ENCODE measurements at regions not wholly inside any gene's neighbourhood (a gene's known extent, or its start where the extent isn't known, plus 50 kb on each side); places are given as distances from the start of the nearest gene placed in this dataset.

- no peak for DNase-seq
Measured at GRCh38 chr9:11338130-11338529, 725.3 kb upstream of the PTPRD start.

- no peak for DNase-seq
Measured at GRCh38 chr9:11340654-11341053, 727.9 kb upstream of the PTPRD start.

- DNase-seq: no peak
Measured at GRCh38 chr9:11347437-11347836, 734.6 kb upstream of the PTPRD start.

GRCh38 chr9:11348366-11348765, 735.6 kb upstream of the PTPRD start:
- DNase-seq: no peak

GRCh38 chr9:11349187-11349586, 736.4 kb upstream of the PTPRD start:
- no peak for DNase-seq

GRCh38 chr9:11352612-11353011, 739.8 kb upstream of the PTPRD start:
- no peak for DNase-seq

GRCh38 chr9:11356067-11356466, 743.3 kb upstream of the PTPRD start:
- no peak for DNase-seq

GRCh38 chr9:11366585-11367129, 753.9 kb upstream of the PTPRD start:
- DNase-seq: no peak

GRCh38 chr9:11374926-11375325, 762.1 kb upstream of the PTPRD start:
- no peak for DNase-seq

- DNase-seq: no peak
Measured at GRCh38 chr9:11402621-11403020, 789.8 kb upstream of the PTPRD start.

GRCh38 chr9:11414241-11414640, 801.4 kb upstream of the PTPRD start:
- no peak for DNase-seq

- no peak for DNase-seq
Measured at GRCh38 chr9:11417782-11418181, 805.0 kb upstream of the PTPRD start.

GRCh38 chr9:11431490-11431889, 818.7 kb upstream of the PTPRD start:
- no peak for DNase-seq

- DNase-seq: no peak
Measured at GRCh38 chr9:11432361-11432760, 819.6 kb upstream of the PTPRD start.

- DNase-seq: no peak
Measured at GRCh38 chr9:11443631-11444030, 830.8 kb upstream of the PTPRD start.

GRCh38 chr9:11457825-11458790, 845.3 kb upstream of the PTPRD start:
- DNase-seq: peak; percentile 95

GRCh38 chr9:11469745-11470144, 856.9 kb upstream of the PTPRD start:
- no peak for DNase-seq

- DNase-seq: no peak
Measured at GRCh38 chr9:11471321-11471720, 858.5 kb upstream of the PTPRD start.

- no peak for DNase-seq
Measured at GRCh38 chr9:11500780-11501179, 888.0 kb upstream of the PTPRD start.

GRCh38 chr9:11506980-11507379, 894.2 kb upstream of the PTPRD start:
- no peak for DNase-seq

GRCh38 chr9:11537566-11537965, 924.8 kb upstream of the PTPRD start:
- DNase-seq: no peak

- DNase-seq: no peak
Measured at GRCh38 chr9:11542781-11543180, 930.0 kb upstream of the PTPRD start.

- DNase-seq: peak; percentile 97
Measured at GRCh38 chr9:11546231-11546630, 933.4 kb upstream of the PTPRD start.

GRCh38 chr9:11549311-11549794, 936.6 kb upstream of the PTPRD start:
- DNase-seq: no peak
